Hippocampal formation (tissue), 2 donors: ENCODE measurements at regions not wholly inside any gene's neighbourhood (a gene's known extent, or its start where the extent isn't known, plus 50 kb on each side); places are given as distances from the start of the nearest gene placed in this dataset.
A peak's percentile ranks its signal among the peaks of the same experiment; 100 is the strongest.

Experiments
- DNase-seq, 2 donors: peaks; one replicate each; lab custom pipeline; 2025; lab: John Stamatoyannopoulos, UW

DNA sequence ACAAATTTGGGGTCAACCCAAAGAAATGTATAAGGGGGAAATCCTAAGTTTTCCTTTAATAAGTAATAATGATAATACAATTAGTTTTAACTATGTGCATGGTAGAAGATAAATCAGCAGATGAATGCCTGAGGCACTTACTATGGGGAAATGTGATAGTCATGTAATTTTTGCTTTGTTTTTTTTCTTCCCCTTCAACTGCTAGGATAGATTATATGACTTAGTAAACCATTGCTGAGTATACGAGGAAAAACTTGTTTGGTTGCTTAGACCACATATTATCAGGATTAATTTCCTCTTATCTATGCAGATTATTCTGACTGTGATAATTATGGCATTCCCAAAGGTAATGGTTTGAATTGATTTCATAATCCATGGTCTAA, 181.1 kb downstream of the TGFB2 start:
- no peak for DNase-seq

- no peak for DNase-seq
These were observed 182.6 kb downstream of the TGFB2 start for GRCh38 chr1:218527737-218528136.

DNA sequence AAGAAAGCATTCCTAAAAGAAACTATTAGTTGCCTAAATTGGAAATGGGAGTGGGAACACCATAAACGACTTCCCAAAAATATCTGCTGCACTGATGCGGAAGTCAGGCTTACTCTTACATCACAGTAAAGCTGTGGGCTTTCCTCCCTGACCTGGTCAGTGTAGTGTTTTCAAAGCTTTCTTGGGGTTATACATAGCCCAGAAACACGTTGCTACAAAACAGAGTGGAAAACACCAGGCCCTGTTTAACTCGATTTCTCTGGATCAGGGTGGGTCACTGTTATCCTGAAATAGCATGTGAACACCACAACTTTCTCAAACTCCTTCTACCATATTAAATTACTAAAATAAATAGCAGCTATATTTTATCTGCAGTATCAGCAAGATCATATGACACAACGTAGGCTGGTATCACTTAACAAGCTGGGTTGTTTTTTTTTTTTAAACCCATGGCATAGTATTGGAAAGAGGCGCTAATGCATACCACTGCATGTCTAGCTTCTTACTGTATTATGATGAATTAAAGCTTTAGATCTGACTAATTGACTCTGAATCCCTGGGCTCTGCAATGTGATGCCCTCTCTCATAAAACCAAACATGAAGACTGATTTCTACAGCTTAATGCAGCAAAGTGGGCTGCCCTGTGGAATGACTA, 184.6 kb downstream of the TGFB2 start:
- DNase-seq = no peak

- DNase-seq = no peak
These were observed 186.8 kb downstream of the TGFB2 start for GRCh38 chr1:218531936-218532335.

DNA sequence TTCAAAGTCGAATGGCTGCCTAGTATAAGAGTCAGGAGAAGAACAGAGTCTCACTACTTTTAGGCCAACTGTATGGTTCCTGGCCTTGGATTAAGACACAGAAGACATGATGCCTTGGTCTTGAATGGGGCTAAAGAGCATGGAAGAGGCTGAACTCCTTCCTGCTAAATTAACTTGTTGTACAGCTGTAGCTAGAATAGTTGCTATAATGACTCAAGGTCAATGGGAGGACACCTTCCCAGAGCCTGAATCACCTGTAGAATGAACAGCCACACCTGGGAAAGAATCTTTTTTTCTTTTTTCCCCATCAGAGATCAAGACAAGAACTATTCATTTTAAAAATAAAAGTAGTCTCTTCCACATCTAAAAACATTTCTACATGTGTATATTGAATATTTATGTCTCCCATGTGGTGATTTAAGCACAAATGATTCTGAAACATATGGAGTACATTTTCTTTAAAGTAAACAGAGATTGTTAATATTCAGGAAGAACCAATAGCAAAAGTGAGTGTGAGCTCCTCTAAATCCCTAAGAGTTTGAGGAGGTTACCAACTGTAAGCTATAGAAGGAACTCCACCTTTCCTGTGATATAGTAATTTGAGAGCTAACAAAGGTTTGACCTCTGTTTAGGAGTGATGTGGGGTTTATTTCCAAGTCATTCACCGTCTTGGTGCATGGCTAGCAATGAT, 191.3 kb downstream of the TGFB2 start:
- DNase-seq = no peak

DNA sequence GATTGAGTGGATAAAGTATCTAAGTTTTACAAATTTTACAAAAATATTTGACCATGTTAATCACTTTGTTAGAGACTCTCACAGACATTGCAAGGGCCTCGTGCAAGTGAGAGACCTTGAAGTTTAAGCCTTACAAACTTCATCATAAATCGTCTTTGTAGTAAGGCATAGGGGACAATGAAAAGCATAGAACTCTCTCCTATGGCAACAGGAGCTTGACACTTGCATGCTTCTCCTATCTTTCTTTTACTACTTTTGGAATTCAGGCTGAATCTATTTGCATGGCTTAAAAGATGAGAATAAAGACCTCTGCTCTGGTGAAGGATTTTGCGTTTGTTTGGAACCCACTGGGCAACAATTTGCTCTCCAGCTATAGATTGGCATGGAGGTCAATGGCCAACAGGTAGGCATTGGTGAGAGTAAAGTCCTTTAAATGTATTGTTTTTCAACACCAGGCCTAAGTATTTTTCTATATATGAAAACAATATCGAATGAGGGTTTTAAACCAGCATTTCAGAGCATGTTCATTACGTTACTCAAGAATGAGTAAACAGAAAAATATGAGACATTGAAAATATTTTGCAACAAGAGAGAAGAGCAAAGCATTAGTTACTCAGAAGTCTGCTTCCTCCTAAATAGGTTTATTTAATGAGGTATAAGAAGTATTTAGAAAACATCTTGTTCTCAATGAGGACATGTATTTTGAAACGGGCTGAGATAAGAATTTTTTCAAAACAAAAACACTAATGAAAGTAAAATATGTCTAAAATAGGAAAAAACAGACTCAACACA, 192.2 kb downstream of the TGFB2 start:
- no peak for DNase-seq

- DNase-seq = no peak
These were observed 193.2 kb downstream of the TGFB2 start for GRCh38 chr1:218538341-218538740.

- DNase-seq = no peak
These were observed 201.2 kb downstream of the TGFB2 start for GRCh38 chr1:218546314-218546713.

- no peak for DNase-seq
These were observed 203.0 kb downstream of the TGFB2 start for GRCh38 chr1:218547957-218548730.

GRCh38 chr1:218548764-218549163, 203.6 kb downstream of the TGFB2 start:
- DNase-seq = no peak

- DNase-seq = no peak
These were observed 208.1 kb downstream of the TGFB2 start for GRCh38 chr1:218553197-218553596.

DNA sequence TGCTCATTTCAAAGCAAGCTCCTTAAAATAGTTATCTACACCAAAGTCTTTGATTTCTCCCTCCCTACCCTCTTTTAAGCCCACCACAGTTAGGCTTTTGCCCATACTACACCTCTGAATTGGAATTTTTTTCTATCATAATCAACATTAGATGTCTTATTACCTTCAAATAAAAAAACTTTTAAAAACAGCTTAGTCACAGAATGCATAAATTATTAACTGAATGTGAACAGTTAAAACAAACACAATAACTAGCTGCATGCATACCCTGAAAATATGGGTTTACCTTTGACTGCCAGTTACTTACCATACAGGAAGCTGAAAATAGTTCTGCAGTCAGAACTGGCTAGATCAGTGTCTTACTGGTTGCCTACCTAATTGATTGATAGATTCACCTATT, 210.9 kb downstream of the TGFB2 start:
- DNase-seq = no peak

DNA sequence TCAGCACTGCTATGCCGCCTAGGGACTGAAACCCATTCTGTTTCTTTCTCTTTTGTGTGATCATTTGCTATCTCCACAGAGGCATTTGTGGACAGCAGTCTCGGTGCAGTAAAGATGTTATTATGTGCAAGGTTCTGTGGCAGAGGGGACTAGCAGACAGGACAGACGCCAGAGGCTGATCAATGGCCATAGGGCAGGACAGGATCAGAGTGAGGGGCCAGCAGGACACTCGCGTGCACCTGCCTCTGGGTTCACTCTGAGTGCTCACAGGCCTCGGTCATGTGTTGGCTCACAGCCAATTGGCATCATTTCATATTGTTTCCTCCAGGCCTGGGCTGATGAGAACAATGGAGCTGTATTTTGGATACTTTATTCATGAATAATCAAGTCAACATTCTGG, 212.6 kb downstream of the TGFB2 start:
- peak in 1 of 2 donors; percentile 9 for DNase-seq

GRCh38 chr1:218558271-218558810, 213.2 kb downstream of the TGFB2 start:
- DNase-seq = no peak

DNA sequence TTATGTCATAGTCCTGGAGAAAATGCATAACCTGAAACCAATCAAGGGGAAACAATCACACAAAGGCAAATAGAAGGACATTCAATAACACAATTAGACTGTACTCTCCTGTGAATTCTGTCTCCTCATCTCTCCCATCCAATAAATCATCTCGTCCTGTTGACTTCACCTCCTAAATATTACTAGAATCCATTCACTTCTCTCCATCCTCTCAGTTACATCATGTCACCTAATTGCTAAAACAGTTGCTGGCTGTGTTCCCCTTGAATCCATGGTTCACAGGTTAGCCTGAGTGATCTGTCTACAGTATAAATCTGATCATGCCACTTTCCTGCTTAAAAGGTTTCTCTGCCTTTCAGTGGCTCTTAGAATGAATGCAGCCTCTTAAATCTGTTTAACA, 220.2 kb downstream of the TGFB2 start:
- DNase-seq = no peak

GRCh38 chr1:218568962-218569550, 223.9 kb downstream of the TGFB2 start:
- DNase-seq = no peak

GRCh38 chr1:218570456-218570855, 225.3 kb downstream of the TGFB2 start:
- DNase-seq = no peak

- DNase-seq = no peak
These were observed 226.4 kb downstream of the TGFB2 start for GRCh38 chr1:218571491-218571890.

DNA sequence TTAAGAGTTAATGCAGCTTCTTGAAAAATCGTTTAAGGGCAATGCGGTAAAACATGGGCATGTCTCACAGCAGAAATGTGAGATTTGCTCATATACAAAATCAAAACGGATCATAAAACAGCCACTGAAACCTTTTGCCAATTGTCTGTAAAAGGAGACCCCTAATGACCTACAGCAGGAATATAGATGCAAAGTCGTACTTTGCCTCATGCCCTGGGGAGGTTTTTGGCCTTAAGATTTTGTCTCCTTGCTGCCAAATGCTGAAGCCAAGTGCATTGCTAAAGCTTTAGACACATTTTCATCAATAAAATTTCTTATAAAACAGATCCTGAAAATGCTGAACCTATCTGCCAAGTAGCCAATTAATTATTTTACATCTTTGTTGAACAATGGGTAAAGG, 226.9 kb downstream of the TGFB2 start:
- no peak for DNase-seq

- no peak for DNase-seq
These were observed 228.8 kb downstream of the TGFB2 start for GRCh38 chr1:218573925-218574324.

DNA sequence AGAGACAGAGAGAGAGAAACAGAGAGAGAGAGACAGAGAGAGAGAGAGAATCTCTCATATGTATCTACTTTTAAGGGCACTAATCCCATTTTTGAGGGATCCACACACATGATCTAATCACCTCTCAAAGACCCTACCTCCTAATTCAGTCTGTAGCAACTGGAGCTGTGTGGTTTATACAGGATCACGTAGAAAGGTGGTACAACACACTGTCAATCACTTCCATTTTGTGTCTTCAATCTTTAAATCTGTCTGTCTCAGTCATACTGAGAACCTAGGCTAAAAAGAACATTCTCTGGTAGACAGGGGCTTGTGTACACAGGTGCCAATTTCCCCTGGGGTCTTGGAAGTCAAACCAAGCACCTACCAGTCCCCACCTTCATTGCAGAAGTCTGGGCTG, 229.9 kb downstream of the TGFB2 start:
- no peak for DNase-seq

DNA sequence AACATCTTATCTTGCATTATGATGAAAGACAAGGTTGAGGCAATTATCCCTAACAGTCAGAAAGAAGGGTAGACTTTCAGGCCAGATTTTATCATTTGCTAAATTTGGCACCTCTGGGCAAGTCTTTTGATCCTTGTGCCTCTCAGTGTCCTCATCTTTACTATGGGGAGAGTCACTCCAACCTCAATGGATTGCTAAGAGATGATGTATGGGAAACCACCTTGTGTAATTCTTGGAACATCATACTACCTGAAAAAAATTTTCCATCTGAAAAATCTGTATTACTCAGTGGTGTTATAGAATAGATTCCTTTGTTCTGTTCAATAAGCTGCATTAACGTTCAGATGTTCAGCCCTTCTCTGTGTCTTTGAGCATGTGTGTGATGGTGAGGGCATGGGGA, 230.7 kb downstream of the TGFB2 start:
- DNase-seq = no peak
